Spleen (tissue), 7 donors: ENCODE measurements at regions not wholly inside any gene's neighbourhood (a gene's known extent, or its start where the extent isn't known, plus 50 kb on each side); places are given as distances from the start of the nearest gene placed in this dataset.

Source experiments
- CTCF ChIP-seq, 11 experiments: fragments of 200-600 bp in 7 of 11; fragments of 450-650 bp in 4 of 11; sonication (generic) in 4 of 11; IDR thresholded peaks in 8 of 11; conservative IDR thresholded peaks in 3 of 11; 1 replicate in 7 of 11; 2 replicates in 4 of 11; pipeline versions ENCODE4 v1.4.0 to v1.8.0; 2016 to 2021; ENCODE audit warnings: antibody characterized with exemption in 11 of 11, inconsistent platforms in 4 of 11, mild to moderate bottlenecking in 1 of 11
- POLR2A ChIP-seq, 3 donors: fragments of 450-650 bp; IDR thresholded peaks; one replicate each; pipeline ENCODE4 v1.5.1; 2017; ENCODE audit warnings: antibody characterized with exemption in 3 of 3, mild to moderate bottlenecking in 1 of 3
- POLR2AphosphoS5 ChIP-seq, 3 donors: sonication (generic); formaldehyde crosslinking; IDR thresholded peaks; one replicate each; pipeline ENCODE4 v1.5.1; 2017; ENCODE audit warnings: antibody characterized with exemption in 3 of 3
- donor health status: DM: no; HTN: no; CAD: no; lungs with moderate emphysema.
- donor health status: DM: no; HTN: no; CAD: no.
- donor health status: DM: no; HTN: no; CAD: no.

- no peak for TF ChIP-seq CTCF (IDR thresholded peaks at IDR 0.05 in 8 of 11, conservative IDR thresholded peaks at IDR 0.05 in 3 of 11)
- no peak for TF ChIP-seq POLR2A (IDR thresholded peaks at IDR 0.05)
- TF ChIP-seq POLR2AphosphoS5 (IDR thresholded peaks at IDR 0.05): no peak
Observed at GRCh38 chrX:138897621-138898492, 186.3 kb upstream of the FGF13 start.
